Upper lobe of left lung (tissue), 6 donors: ENCODE measurements at regions not wholly inside any gene's neighbourhood (a gene's known extent, or its start where the extent isn't known, plus 50 kb on each side); places are given as distances from the start of the nearest gene placed in this dataset.
"Not testable (repeated sequence)": the region's sequence is repeated elsewhere in the genome, so short reads cannot be mapped to it uniquely, and the experiment has no call there.

Experiments
- ATAC-seq, 2 donors: fragments of 200-7000 bp; cut with Tn5 transposase; one replicate each; pipeline ENCODE4 v1.9.1; 2022; ENCODE audit warnings: mild to moderate bottlenecking in 2 of 2, moderate library complexity in 2 of 2; ENCODE audit not compliant: low FRiP score in 2 of 2
- DNase-seq, 2 donors: peaks; one replicate each; pipeline ENCODE4 v3.0.0-alpha.2; 2019 to 2020
- H3K27ac ChIP-seq, 4 donors: fragments of 200-600 bp; sonication (generic); one replicate each; pipeline ENCODE4 v1.5.1; 2016 to 2019
- H3K27me3 ChIP-seq, 4 donors: fragments of 200-600 bp; sonication (generic); one replicate each; pipeline ENCODE4 v1.5.1; 2017 to 2019
- H3K36me3 ChIP-seq, 4 donors: fragments of 200-600 bp; sonication (generic); one replicate each; pipeline ENCODE4 v1.5.1; 2016 to 2019
- H3K4me1 ChIP-seq, 4 donors: fragments of 200-600 bp; sonication (generic); one replicate each; pipeline ENCODE4 v1.5.1; 2018 to 2019
- H3K4me3 ChIP-seq, 4 donors: fragments of 200-600 bp; sonication (generic); one replicate each; pipeline ENCODE4 v1.5.1; 2017 to 2019; ENCODE audit warnings: mild to moderate bottlenecking in 2 of 4, moderate library complexity in 1 of 4
- H3K9me3 ChIP-seq, 4 donors: fragments of 200-600 bp; sonication (generic); one replicate each; pipeline ENCODE4 v1.5.1; 2018 to 2019
- EP300 ChIP-seq, 4 donors: sonication (generic); formaldehyde crosslinking; IDR thresholded peaks; one replicate each; pipeline ENCODE4 v1.5.1; 2017; ENCODE audit warnings: antibody characterized with exemption in 4 of 4, control low read depth in 2 of 4
- POLR2A ChIP-seq, 4 donors: fragments of 450-650 bp; IDR thresholded peaks; one replicate each; pipeline ENCODE4 v1.5.1; 2016 to 2017; ENCODE audit warnings: antibody characterized with exemption in 4 of 4, mild to moderate bottlenecking in 2 of 4
- POLR2AphosphoS5 ChIP-seq, 2 donors: sonication (generic); formaldehyde crosslinking; IDR thresholded peaks; one replicate each; pipeline ENCODE4 v1.5.1; 2017; ENCODE audit warnings: antibody characterized with exemption in 2 of 2
- WGBS, 2 donors: methylation state at CpG; one replicate each; pipeline ENCODE4 v1.1.5; 2017 to 2018; 5-methylcytosine and 5-hydroxymethylcytosine counted together
- TF ChIP-seq, protein P1 (sequence below), 6 experiments: fragments of 450-650 bp in 4 of 6; fragments of 200-600 bp in 2 of 6; sonication (generic) in 2 of 6; IDR thresholded peaks; one replicate each; pipeline ENCODE4 v1.5.1; 2016 to 2019; ENCODE audit warnings: antibody characterized with exemption in 6 of 6
- donor health status: DM: no; HTN: no; CAD: no; lungs with moderate emphysema.
- donor health status: DM: no; HTN: yes; CAD: no; lungs with severe emphysema.

DNA sequence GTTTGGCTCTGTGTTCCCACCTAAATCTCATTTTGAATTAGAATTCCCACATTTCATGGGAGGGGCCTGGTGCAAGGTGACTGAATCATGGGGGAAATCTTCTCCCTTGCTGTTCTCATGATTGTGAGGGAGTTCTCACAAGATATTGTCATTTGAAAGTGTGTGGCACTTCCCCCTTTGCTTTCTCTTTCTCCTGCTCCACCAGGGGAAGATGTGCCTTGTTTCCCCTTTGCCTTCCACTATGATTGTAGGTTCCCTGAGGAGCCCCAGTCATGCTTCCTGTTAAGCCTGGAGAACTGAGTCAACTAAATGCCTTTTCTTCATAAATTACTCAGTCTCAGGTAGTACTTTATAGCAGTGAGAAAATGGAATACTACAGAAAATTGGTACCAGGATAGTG lies 157.2 kb upstream of the TPRG1 start:
- Histone ChIP-seq H3K27me3 (no peaks in the 10 kb centered on the region), H3K36me3 (no peaks in the 10 kb centered on the region), H3K9me3 (no peaks in the 10 kb centered on the region), H3K27ac (no peak overlapping the region), H3K4me1 (no peaks in the 10 kb centered on the region), H3K4me3 (no peak overlapping the region)
- no peak for ATAC-seq
- TF ChIP-seq POLR2A (IDR thresholded peaks at IDR 0.05) = no peak
- TF ChIP-seq, protein P1, sequence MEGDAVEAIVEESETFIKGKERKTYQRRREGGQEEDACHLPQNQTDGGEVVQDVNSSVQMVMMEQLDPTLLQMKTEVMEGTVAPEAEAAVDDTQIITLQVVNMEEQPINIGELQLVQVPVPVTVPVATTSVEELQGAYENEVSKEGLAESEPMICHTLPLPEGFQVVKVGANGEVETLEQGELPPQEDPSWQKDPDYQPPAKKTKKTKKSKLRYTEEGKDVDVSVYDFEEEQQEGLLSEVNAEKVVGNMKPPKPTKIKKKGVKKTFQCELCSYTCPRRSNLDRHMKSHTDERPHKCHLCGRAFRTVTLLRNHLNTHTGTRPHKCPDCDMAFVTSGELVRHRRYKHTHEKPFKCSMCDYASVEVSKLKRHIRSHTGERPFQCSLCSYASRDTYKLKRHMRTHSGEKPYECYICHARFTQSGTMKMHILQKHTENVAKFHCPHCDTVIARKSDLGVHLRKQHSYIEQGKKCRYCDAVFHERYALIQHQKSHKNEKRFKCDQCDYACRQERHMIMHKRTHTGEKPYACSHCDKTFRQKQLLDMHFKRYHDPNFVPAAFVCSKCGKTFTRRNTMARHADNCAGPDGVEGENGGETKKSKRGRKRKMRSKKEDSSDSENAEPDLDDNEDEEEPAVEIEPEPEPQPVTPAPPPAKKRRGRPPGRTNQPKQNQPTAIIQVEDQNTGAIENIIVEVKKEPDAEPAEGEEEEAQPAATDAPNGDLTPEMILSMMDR (IDR thresholded peaks at IDR 0.05) = no peak
- no peak for TF ChIP-seq POLR2AphosphoS5 (IDR thresholded peaks at IDR 0.05)
- TF ChIP-seq EP300 (IDR thresholded peaks at IDR 0.05) = no peak
- no peak for DNase-seq

DNA sequence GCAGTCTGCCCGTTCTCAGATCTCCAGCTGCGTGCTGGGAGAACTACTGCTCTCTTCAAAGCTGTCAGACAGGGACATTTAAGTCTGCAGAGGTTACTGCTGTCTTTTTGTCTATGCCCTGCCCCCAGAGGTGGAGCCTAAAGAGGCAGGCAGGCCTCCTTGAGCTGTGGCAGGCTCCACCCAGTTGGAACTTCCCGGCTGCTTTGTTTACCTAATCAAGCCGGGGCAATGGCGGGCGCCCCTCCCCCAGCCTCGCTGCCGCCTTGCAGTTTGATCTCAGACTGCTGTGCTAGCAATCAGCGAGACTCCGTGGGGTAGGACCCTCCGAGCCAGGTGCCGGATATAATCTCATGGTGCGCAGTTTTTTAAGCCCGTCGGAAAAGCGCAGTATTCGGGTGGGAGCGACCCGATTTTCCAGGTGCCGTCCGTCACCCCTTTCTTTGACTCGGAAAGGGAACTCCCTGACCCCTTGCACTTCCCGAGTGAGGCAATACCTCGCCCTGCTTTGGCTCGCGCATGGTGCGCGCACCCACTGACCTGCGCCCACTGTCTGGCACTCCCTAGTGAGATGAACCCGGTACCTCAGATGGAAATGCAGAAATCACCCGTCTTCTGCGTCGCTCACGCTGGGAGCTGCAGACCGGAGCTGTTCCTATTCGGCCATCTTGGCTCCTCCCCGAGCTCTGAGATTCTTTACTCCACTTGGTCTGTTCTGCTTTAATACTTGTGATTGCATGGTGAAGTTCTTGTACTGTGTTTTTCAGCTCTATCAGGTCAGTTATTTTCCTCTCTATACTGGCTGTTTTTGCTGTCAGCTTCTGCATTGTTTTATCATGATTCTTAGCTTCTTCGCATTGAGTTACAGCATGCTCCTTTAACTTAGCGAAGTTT lies 148.9 kb upstream of the TPRG1 start:
- peak in 1 of 2 donors; percentile 50 for DNase-seq
- not testable (repeated sequence) for H3K36me3 ChIP-seq, H3K9me3 ChIP-seq, ATAC-seq, H3K27me3 ChIP-seq, H3K4me1 ChIP-seq, H3K27ac ChIP-seq
- H3K4me3 ChIP-seq = peak overlapping the region in 1 of 4 donors; percentile 10
- WGBS, 2 donors = 72 to 81% methylated on average over 30 to 33 of the region's 39 CpGs

DNA sequence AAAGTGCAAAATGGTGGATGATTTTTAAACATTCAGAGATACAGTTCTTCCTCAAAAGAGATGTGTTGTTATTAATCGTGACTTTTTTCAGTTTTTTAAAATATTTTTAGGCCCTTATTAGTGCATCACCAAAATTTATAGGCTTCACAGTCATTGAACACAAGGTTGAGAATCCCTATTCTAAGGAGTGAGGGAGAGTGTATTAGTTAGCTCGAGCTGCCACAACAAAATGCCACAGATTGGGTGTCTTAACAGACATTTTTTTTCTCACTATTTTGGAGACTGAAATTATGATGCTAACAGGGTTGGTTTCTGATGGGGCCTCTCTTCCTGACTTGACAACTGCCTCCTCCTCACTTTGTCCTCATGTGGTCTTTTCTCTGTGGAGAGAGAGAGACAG lies 145.9 kb upstream of the TPRG1 start:
- Histone ChIP-seq H3K36me3 (no peaks in the 10 kb centered on the region), H3K27ac (no peak overlapping the region), H3K4me3 (no peak overlapping the region), H3K4me1 (no peaks in the 10 kb centered on the region), H3K27me3 (no peaks in the 10 kb centered on the region), H3K9me3 (no peaks in the 10 kb centered on the region)
- 86 to 94% methylated on average over 2 of the region's 2 CpGs for WGBS, 2 donors
- TF ChIP-seq POLR2A (IDR thresholded peaks at IDR 0.05) = no peak
- TF ChIP-seq EP300 (IDR thresholded peaks at IDR 0.05) = no peak
- TF ChIP-seq, protein P1 (IDR thresholded peaks at IDR 0.05) = no peak
- no peak for TF ChIP-seq POLR2AphosphoS5 (IDR thresholded peaks at IDR 0.05)
- DNase-seq (no peak), ATAC-seq (no peak)

DNA sequence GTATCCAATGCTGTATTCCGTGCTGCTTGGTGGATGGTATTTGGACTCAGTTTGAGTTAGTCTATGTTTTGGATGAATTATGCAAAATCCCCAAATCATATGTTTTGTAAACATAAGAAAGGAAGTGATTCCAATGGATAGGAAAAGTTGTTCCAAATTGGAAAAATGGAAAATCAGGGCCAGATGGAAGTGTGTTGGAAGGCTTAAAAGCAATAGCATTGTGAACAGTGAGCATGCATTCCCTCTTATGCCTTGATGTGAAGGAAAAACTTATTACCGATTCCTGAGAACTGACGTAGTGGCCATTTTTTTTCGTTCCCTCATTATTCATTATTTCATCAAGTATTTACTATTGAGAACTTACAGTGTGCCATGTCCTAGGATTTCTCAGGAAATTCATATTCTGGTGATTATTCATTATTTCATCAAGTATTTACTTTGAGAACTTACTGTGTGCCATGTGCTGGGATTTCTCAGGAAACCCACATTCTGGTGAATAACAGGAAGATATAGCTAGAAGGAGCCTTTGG lies 144.1 kb upstream of the TPRG1 start:
- no peaks in the 10 kb centered on the region for H3K36me3 ChIP-seq
- ATAC-seq (no peak), DNase-seq (no peak)
- H3K9me3 ChIP-seq = no peaks in the 10 kb centered on the region
- 94% methylated on average over 4 of the region's 4 CpGs for WGBS, 2 donors
- no peaks in the 10 kb centered on the region for H3K4me1 ChIP-seq
- no peak overlapping the region for H3K27ac ChIP-seq
- TF ChIP-seq EP300 (IDR thresholded peaks at IDR 0.05) = no peak
- no peak for TF ChIP-seq POLR2A (IDR thresholded peaks at IDR 0.05)
- TF ChIP-seq, protein P1 (IDR thresholded peaks at IDR 0.05) = no peak
- TF ChIP-seq POLR2AphosphoS5 (IDR thresholded peaks at IDR 0.05) = no peak
- no peaks in the 10 kb centered on the region for H3K27me3 ChIP-seq
- no peak overlapping the region for H3K4me3 ChIP-seq

DNA sequence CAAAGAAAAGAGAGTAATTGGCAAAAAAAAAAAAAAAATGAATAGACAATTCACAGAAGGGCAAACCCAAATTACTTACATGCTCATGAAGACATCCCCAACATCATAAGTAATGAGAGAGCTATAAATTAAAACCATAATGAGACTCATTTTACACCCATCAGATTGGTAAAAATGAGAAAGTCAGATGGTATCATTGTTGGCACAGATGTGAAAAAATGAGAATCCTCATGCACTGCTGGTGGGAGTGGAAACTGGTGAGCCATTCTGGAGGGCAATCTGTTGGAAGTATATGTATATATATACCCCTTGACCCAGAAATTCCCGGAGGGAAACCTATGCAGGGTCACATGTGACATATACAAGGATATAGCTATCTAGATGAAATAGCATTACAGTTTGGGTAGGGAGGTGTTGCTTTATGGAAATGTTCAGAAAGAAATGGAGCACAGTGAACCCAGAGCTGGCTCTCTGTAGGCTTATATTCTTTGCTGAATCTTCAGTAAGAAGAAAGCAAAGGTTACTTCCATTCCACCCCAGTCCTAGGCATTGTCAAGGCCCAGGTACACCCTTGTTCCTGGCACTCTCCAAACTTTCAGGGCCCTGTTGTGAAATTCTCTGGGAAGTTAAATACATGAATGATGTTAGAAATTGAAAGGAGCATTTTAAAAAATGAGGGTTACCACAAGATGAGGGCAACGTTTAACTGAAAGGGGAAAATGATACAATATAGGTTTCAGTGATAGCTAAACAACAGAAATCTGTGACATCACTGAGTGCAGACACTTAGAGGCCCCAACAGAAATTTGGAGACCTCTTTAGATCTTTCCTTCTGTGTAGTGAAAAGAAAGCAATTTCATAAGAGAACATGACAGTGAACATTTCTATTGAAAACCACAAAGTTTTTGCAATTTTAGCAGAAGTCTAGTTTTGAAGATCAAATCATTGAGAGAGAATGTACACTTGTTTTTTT lies 132.7 kb upstream of the TPRG1 start:
- DNase-seq (no peak), ATAC-seq (no peak)
- 72 to 76% methylated on average over 2 of the region's 2 CpGs for WGBS, 2 donors
- Histone ChIP-seq H3K4me3 (no peak overlapping the region), H3K27ac (no peak overlapping the region), H3K27me3 (no peaks in the 10 kb centered on the region), H3K4me1 (peaks cover 0 to 11% (median 0%) of the 10 kb centered on the region in 4 donors), H3K9me3 (no peaks in the 10 kb centered on the region), H3K36me3 (no peaks in the 10 kb centered on the region)
- TF ChIP-seq POLR2A (IDR thresholded peaks at IDR 0.05) = no peak
- TF ChIP-seq, protein P1 (IDR thresholded peaks at IDR 0.05) = no peak
- TF ChIP-seq EP300 (IDR thresholded peaks at IDR 0.05) = no peak
- no peak for TF ChIP-seq POLR2AphosphoS5 (IDR thresholded peaks at IDR 0.05)
